HUES6 (cell line): ENCODE measurements at regions not wholly inside any gene's neighbourhood (a gene's known extent, or its start where the extent isn't known, plus 50 kb on each side); places are given as distances from the start of the nearest gene placed in this dataset.
"Not testable (repeated sequence)": the region's sequence is repeated elsewhere in the genome, so short reads cannot be mapped to it uniquely, and the experiment has no call there.

Experiments used
- H3K27ac ChIP-seq: 2 replicates; pipeline ENCODE4 v1.7.0; 2013; ENCODE audit warnings: low read depth, mild to moderate bottlenecking, low read length, inconsistent platforms
- H3K27me3 ChIP-seq: 2 replicates; pipeline ENCODE4 v1.6.1; 2013; ENCODE audit warnings: low read length; ENCODE audit not compliant: control insufficient read depth, insufficient read depth
- H3K36me3 ChIP-seq: 2 replicates; pipeline ENCODE4 v1.6.1; 2013; ENCODE audit warnings: low read length; ENCODE audit not compliant: control insufficient read depth, insufficient read depth
- H3K4me1 ChIP-seq: 2 replicates; pipeline ENCODE4 v1.6.1; 2013; ENCODE audit warnings: low read length; ENCODE audit not compliant: control insufficient read depth, insufficient read depth
- H3K4me3 ChIP-seq: 2 replicates; pipeline ENCODE4 v1.5.1; 2013; ENCODE audit warnings: low read depth, low read length
- H3K9ac ChIP-seq: one replicate; pipeline ENCODE4 v1.6.1; 2013; ENCODE audit warnings: mild to moderate bottlenecking, low read length
- H3K9me3 ChIP-seq: 2 replicates; pipeline ENCODE4 v1.6.1; 2013; ENCODE audit warnings: low read depth, low read length; ENCODE audit not compliant: control insufficient read depth, insufficient read depth

DNA sequence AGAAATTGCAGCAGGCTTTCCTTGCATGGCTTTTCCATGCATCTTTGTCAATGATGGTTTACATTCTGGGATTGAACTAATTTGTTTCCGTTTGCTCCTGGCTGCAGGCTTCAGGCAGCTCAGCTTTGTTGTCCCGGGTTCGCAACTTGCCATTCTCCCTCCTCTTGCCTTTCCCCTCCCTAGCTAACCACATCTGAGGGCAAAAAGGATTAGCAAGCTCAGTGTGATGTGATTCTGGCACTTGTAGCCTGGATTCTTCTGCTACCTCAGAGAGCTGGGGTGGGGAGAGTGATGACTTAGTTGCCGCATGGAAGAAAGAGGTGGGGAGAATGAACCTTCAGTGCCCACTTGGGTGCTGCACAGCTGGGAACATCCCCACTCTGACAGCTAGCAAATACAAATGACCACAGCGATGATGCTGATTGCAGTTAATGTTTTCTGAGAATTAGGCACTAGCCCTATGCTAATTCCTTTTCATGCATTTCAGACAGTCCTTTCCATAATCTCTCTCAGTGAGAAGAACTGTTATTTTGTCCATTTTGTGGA is 120.2 kb upstream of the SALL1 start:
- H3K27ac ChIP-seq, result no peak overlapping the region
- no peaks in the 10 kb centered on the region for H3K36me3 ChIP-seq
- H3K4me1 ChIP-seq, result no peaks in the 10 kb centered on the region
- no peaks in the 10 kb centered on the region for H3K27me3 ChIP-seq
- no peak overlapping the region for H3K9ac ChIP-seq
- H3K9me3 ChIP-seq, result peaks cover 11% of the 10 kb centered on the region
- no peak overlapping the region for H3K4me3 ChIP-seq

DNA sequence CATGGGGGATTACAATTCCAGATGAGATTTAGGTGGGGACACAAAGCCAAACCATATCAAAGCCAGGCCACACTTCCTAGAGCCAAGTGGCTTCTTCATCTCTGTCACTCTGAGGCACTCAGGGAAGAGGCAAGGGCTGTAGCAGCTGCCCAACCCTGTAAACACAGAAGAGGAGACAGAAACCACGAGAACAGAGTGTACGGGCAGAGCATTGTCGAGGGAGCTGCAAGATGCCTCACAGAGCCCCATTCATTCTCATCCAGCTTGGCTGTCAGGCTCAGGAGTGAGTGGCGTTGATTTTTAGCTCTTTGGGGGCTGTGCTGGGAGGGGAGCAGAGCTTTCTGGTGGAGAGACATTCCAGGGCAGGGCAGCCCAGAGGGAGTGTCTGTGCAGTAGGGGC is 117.2 kb upstream of the SALL1 start:
- H3K4me3 ChIP-seq, result no peak overlapping the region
- H3K9me3 ChIP-seq, result peaks cover 11% of the 10 kb centered on the region
- no peaks in the 10 kb centered on the region for H3K4me1 ChIP-seq
- H3K27ac ChIP-seq, result no peak overlapping the region
- H3K36me3 ChIP-seq, result no peaks in the 10 kb centered on the region
- no peaks in the 10 kb centered on the region for H3K27me3 ChIP-seq
- H3K9ac ChIP-seq, result no peak overlapping the region

DNA sequence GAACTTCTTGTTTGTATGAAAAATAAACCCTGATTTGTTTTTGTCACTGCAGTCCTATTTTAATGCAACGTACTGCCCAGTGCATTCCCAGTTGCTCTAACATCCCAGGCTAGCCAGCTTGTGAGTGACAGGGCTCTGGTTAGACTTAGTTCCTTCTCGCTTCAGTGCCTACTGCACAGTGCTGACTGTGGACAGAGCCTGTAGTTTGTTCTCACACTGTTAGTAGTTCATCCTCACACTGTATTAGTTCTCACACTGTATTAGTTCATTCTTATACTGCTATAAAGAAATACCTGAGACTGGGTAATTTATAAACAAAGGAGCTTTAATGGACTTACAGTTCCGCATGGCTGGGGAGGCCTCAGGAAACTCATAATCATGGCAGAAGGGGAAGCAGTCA is 116.6 kb upstream of the SALL1 start:
- no peaks in the 10 kb centered on the region for H3K4me1 ChIP-seq
- peaks cover 13% of the 10 kb centered on the region for H3K9me3 ChIP-seq
- no peaks in the 10 kb centered on the region for H3K27me3 ChIP-seq
- no peak overlapping the region for H3K4me3 ChIP-seq
- no peak overlapping the region for H3K27ac ChIP-seq
- no peaks in the 10 kb centered on the region for H3K36me3 ChIP-seq
- H3K9ac ChIP-seq, result no peak overlapping the region

DNA sequence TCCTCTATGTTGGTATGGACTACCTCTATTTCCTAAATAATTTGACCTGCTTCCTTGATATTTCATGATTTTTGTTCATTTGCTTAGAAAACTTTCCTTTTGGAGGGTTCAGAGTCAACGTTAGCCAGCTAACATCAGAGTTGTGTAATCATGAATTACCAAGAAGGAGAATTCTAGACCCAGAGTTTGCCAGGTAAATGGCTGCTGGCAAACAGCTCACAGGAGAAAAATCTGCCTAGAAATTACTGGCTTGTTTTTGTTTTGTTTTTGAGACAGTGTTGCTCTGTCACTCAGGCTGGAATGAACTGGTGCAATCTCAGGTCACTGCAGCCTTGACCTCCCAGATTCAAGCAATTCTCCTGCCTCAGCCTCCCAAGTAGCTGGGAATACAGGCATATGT is 111.4 kb upstream of the SALL1 start:
- H3K4me1 ChIP-seq, result no peaks in the 10 kb centered on the region
- no peak overlapping the region for H3K4me3 ChIP-seq
- H3K27me3 ChIP-seq, result no peaks in the 10 kb centered on the region
- H3K9me3 ChIP-seq, result peaks cover 15% of the 10 kb centered on the region
- no peak overlapping the region for H3K27ac ChIP-seq
- no peak overlapping the region for H3K9ac ChIP-seq
- H3K36me3 ChIP-seq, result no peaks in the 10 kb centered on the region

DNA sequence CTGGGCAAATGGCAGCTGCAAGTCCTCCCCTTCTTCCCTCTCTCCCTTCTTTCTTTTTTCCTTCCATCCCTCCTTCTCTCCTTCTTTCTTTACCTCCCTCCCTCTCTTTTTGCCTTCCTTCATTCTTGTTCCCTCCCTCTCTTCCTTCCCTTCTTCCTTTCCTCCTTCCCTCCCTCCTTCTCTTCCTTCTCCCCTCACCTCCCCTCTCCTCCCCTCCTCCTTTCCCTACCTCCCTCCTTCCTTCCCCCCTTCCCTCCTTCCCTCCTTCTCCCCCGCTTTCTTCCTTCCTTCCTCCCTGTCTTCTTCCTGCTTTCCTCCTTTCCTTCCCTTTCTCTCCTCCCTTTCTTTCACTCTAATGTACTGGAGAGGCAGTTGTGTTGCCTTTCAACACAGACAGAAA is 110.8 kb upstream of the SALL1 start:
- Histone ChIP-seq H3K36me3 (no peaks in the 10 kb centered on the region), H3K9me3 (peaks cover 17% of the 10 kb centered on the region), H3K27me3 (no peaks in the 10 kb centered on the region), H3K4me1 (no peaks in the 10 kb centered on the region), H3K4me3 (no peak overlapping the region), H3K9ac (no peak overlapping the region), H3K27ac (no peak overlapping the region)

DNA sequence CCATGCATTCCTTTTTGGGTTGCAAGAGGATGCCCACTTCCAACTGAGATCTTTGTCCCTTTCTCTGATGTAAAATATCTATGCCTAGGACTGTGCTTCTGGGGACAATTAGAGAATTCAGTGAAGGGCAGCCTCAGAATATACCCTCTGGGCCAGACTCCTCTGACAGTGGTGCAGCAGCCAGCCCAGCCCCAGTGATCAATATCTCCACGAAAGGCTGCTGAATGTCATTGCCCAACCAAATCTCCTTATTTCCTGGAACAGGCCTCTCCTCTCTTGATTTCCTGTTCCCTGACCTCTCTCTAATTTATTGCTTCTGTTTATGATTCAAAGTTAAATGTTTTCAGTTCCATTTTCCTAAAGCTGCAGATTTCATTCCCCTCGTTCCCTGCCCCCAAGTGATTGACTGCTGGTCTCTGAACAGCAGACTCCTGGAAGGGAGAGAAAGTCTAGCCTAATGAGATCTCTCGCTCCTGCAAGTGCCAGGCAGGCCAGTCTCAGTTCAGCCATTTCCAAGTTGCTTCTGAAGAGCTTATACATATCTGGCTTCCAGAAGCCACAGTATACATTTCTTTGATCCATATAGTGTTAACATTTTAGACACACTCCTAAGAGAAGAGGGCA is 104.4 kb upstream of the SALL1 start:
- H3K9ac ChIP-seq, result no peak overlapping the region
- no peaks in the 10 kb centered on the region for H3K4me1 ChIP-seq
- H3K9me3 ChIP-seq, result peaks cover 24% of the 10 kb centered on the region
- no peak overlapping the region for H3K27ac ChIP-seq
- no peaks in the 10 kb centered on the region for H3K27me3 ChIP-seq
- H3K4me3 ChIP-seq, result no peak overlapping the region
- H3K36me3 ChIP-seq, result no peaks in the 10 kb centered on the region

DNA sequence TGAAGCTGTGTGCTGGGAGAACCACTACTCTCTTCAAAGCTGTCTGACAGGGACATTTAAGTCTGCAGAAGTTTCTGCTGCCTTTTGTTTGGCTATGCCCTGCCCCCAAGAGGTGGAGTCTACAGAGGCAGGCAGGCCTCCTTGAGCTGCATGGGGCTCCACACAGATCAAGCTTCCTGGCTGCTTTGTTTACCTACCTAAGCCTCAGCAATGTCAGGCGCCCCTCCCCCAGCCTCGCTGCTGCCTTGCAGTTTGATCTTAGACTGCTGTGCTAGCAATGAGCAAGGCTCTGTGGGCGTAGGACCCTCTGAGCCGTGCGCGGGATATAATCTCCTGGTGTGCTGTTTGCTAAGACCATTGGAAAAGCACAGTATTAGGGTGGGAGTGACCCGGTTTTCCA is 103.3 kb upstream of the SALL1 start:
- not testable (repeated sequence) for H3K36me3 ChIP-seq, H3K27me3 ChIP-seq, H3K27ac ChIP-seq, H3K9ac ChIP-seq, H3K4me1 ChIP-seq, H3K4me3 ChIP-seq
- H3K9me3 ChIP-seq, result peaks cover 25% of the 10 kb centered on the region

DNA sequence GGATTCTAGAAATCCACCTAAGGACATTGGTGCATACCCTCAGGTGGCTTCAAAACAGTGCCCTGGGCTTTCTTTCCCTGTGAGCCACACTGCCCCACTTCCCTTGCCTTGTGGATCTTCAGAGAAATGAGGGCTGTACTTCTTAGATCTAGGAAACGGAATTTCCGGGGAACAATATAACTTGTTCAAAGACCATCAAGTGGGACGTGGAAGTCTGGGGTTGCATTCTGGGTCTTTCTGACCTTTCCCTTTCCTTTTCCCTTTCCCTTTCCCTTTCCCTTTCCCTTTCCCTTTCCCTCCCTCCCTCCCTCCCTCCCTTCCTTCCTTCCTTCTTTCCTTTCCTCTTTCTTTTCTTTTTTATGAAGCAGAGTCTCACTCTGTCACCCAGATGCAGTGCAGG is 97.1 kb upstream of the SALL1 start:
- H3K9me3 ChIP-seq, result peaks cover 3% of the 10 kb centered on the region; the same call in 1 of the 2 replicates
- H3K27me3 ChIP-seq, result no peaks in the 10 kb centered on the region
- H3K4me1 ChIP-seq, result peaks cover 18% of the 10 kb centered on the region; the same call in 1 of the 2 replicates
- no peak overlapping the region for H3K4me3 ChIP-seq
- no peak overlapping the region for H3K9ac ChIP-seq
- H3K27ac ChIP-seq, result no peak overlapping the region
- H3K36me3 ChIP-seq, result no peaks in the 10 kb centered on the region

DNA sequence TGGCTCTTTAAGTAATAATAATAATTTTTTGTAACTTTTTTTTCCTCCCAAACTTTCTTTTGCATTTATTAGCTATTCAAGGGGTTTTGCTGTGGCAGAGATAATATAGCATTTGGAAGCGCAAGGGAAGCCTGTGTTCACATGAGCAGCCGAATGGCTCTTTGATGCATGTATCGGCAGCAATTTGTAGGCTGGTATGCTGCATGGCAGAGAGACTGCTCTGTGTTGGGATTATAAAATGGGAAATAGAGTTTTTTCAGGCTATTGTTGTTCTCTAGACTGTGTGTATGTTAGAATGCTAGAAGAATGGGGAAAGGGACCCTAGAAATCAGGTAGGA is 94.6 kb upstream of the SALL1 start:
- Histone ChIP-seq H3K9me3 (peaks cover 3% of the 10 kb centered on the region; the same call in 1 of the 2 replicates), H3K9ac (no peak overlapping the region), H3K27me3 (no peaks in the 10 kb centered on the region), H3K36me3 (no peaks in the 10 kb centered on the region), H3K4me1 (peaks cover 18% of the 10 kb centered on the region; the same call in 1 of the 2 replicates), H3K27ac (no peak overlapping the region), H3K4me3 (no peak overlapping the region)

DNA sequence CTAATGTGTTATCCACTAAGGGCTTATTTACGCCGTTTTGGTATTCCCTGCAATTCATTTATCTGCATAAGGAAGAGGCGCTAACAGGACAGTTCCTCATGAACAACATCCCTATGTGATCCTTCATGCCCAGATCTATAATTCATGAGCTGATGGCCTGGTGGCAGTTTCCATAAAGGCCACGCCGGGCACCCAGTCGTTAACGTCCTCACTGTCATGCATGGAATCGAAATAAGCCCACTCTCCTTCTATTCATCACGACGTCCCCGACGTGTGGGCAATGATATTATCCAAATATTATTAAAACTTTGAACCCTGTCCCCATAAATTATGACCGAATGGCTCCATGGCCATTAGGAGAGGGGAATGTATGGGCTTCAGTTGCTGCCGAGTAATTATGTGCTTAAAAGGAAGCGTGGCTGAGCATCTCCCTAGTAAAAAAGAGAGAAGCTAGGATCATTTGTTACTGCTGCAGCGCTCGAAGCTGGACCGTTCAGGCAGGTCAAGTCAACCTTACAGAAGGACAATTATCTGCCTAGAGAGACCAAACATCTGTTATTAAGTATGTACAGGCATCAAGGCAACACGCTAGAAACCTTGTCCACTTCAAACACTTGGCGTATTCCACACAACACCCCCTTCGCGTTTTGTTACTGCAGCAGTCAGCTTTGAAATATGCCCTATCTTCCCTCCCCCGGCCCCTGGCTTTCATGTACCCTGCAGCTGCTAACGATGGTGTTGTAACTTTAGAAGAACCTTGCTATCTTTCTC is 94.0 kb upstream of the SALL1 start:
- Histone ChIP-seq H3K9ac (no peak overlapping the region), H3K9me3 (peaks cover 3% of the 10 kb centered on the region; the same call in 1 of the 2 replicates), H3K4me1 (peaks cover 18% of the 10 kb centered on the region; the same call in 1 of the 2 replicates), H3K27me3 (no peaks in the 10 kb centered on the region), H3K4me3 (no peak overlapping the region), H3K27ac (no peak overlapping the region), H3K36me3 (no peaks in the 10 kb centered on the region)

DNA sequence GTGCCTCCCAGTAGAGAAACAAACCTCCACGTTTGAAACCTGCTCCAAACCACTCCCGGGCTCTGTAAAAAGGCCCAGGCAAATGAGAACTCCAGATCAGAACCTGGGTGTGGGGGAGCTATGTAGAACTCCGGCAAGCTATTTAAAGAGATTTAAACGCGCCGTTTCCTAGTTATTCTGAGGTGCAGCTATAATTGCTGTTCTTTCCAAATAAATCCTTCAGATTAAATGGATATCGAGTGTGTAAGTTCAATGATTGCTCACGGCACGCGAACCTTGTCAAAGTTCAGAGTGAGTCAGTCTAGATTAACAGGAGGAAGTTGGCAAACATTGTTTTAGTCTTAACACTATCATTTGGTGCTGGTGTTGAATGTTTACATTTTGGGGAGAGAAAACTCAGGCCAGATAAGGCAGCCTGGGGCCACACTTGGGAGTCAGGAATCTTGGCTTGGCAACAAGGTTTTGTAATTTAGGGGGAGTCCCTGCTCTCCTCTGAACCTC is 92.9 kb upstream of the SALL1 start:
- peaks cover 6% of the 10 kb centered on the region; the same call in 1 of the 2 replicates for H3K9me3 ChIP-seq
- H3K36me3 ChIP-seq, result no peaks in the 10 kb centered on the region
- no peak overlapping the region for H3K27ac ChIP-seq
- no peak overlapping the region for H3K4me3 ChIP-seq
- H3K9ac ChIP-seq, result no peak overlapping the region
- no peaks in the 10 kb centered on the region for H3K27me3 ChIP-seq
- H3K4me1 ChIP-seq, result peaks cover 18% of the 10 kb centered on the region; the same call in 1 of the 2 replicates
